ENCODE measurements at regions not wholly inside any gene's neighbourhood (a gene's known extent, or its start where the extent isn't known, plus 50 kb on each side); places are given as distances from the start of the nearest gene placed in this dataset.

- TF ChIP-seq RARB (CRISPR knock-in tag; IDR thresholded peaks at IDR 0.05), result no peak
- no peak for TF ChIP-seq TSHZ2 (CRISPR knock-in tag; IDR thresholded peaks at IDR 0.05)
- TF ChIP-seq ZC3H10 (CRISPR knock-in tag; IDR thresholded peaks at IDR 0.05), result no peak
- TF ChIP-seq OSR1 (CRISPR knock-in tag; IDR thresholded peaks at IDR 0.05), result no peak
- no peak for TF ChIP-seq TCF4 (CRISPR knock-in tag; IDR thresholded peaks at IDR 0.05; ENCODE audit: borderline replicate concordance)
- TF ChIP-seq POU6F1 (CRISPR knock-in tag; IDR thresholded peaks at IDR 0.05; ENCODE audit: borderline replicate concordance, low read depth), result no peak
- no peak for TF ChIP-seq CSDC2 (CRISPR knock-in tag; IDR thresholded peaks at IDR 0.05)
- TF ChIP-seq PPARA (CRISPR knock-in tag; IDR thresholded peaks at IDR 0.05; ENCODE audit: borderline replicate concordance), result no peak
- TF ChIP-seq ZFP3 (CRISPR knock-in tag; IDR thresholded peaks at IDR 0.05), result no peak
- ATAC-seq, result no peak
Observed at GRCh38 chr3:76694063-76694462, 345.8 kb upstream of the ROBO2 start.

GRCh38 chr3:76698136-76698706, 341.7 kb upstream of the ROBO2 start:
- TF ChIP-seq TSHZ2 (CRISPR knock-in tag; IDR thresholded peaks at IDR 0.05), result no peak
- no peak for ATAC-seq

GRCh38 chr3:76699846-76700245, 340.1 kb upstream of the ROBO2 start:
- no peak for ATAC-seq
- TF ChIP-seq BACH2 (CRISPR knock-in tag; IDR thresholded peaks at IDR 0.05; ENCODE audit: borderline replicate concordance), result no peak
- TF ChIP-seq PPARA (CRISPR knock-in tag; IDR thresholded peaks at IDR 0.05; ENCODE audit: borderline replicate concordance), result no peak
- TF ChIP-seq TOX (CRISPR knock-in tag; IDR thresholded peaks at IDR 0.05; ENCODE audit: borderline replicate concordance), result no peak
- TF ChIP-seq TCF4 (CRISPR knock-in tag; IDR thresholded peaks at IDR 0.05; ENCODE audit: borderline replicate concordance), result no peak
- no peak for TF ChIP-seq ZFP30 (CRISPR knock-in tag; IDR thresholded peaks at IDR 0.05)
- no peak for TF ChIP-seq CREB5 (CRISPR knock-in tag; IDR thresholded peaks at IDR 0.05; ENCODE audit: low read depth)
- TF ChIP-seq ARNTL (CRISPR knock-in tag; IDR thresholded peaks at IDR 0.05; ENCODE audit: borderline replicate concordance, low read depth), result no peak
- TF ChIP-seq ZNF8 (CRISPR knock-in tag; IDR thresholded peaks at IDR 0.05), result no peak
- TF ChIP-seq ZC3H10 (CRISPR knock-in tag; IDR thresholded peaks at IDR 0.05), result no peak
- TF ChIP-seq SNAI2 (CRISPR knock-in tag; IDR thresholded peaks at IDR 0.05), result no peak

GRCh38 chr3:76700323-76700722, 339.6 kb upstream of the ROBO2 start:
- ATAC-seq, result no peak

More at GRCh38 chr3:76700323-76700722, 339.6 kb upstream of the ROBO2 start:
- no peak for TF ChIP-seq TCF4 (CRISPR knock-in tag; IDR thresholded peaks at IDR 0.05; ENCODE audit: borderline replicate concordance)
- TF ChIP-seq TOX (CRISPR knock-in tag; IDR thresholded peaks at IDR 0.05; ENCODE audit: borderline replicate concordance), result no peak
- no peak for TF ChIP-seq TSHZ2 (CRISPR knock-in tag; IDR thresholded peaks at IDR 0.05)
- TF ChIP-seq ISL1 (CRISPR knock-in tag; IDR thresholded peaks at IDR 0.05), result no peak
- no peak for TF ChIP-seq CSDC2 (CRISPR knock-in tag; IDR thresholded peaks at IDR 0.05)
- no peak for TF ChIP-seq RARB (CRISPR knock-in tag; IDR thresholded peaks at IDR 0.05)
- no peak for TF ChIP-seq ZNF8 (CRISPR knock-in tag; IDR thresholded peaks at IDR 0.05)
- no peak for TF ChIP-seq ZFP30 (CRISPR knock-in tag; IDR thresholded peaks at IDR 0.05)
- no peak for TF ChIP-seq ZNF70 (CRISPR knock-in tag; IDR thresholded peaks at IDR 0.05)
- no peak for TF ChIP-seq GLIS3 (CRISPR knock-in tag; IDR thresholded peaks at IDR 0.05)
- TF ChIP-seq ARNTL (CRISPR knock-in tag; IDR thresholded peaks at IDR 0.05; ENCODE audit: borderline replicate concordance, low read depth), result no peak

All from SK-N-SH treated with all-trans-retinoic acid at 6 μM for 48 hours (cell line).